AG08395 (cell line): ENCODE measurements at regions not wholly inside any gene's neighbourhood (a gene's known extent, or its start where the extent isn't known, plus 50 kb on each side); places are given as distances from the start of the nearest gene placed in this dataset.
A peak's percentile ranks its signal among the peaks of the same experiment; 100 is the strongest.

ENCODE experiments used
- DNase-seq: peaks from one replicate; pipeline ENCODE4 v3.0.0; 2012; ENCODE audit warnings: mixed read lengths, low spot score

DNA sequence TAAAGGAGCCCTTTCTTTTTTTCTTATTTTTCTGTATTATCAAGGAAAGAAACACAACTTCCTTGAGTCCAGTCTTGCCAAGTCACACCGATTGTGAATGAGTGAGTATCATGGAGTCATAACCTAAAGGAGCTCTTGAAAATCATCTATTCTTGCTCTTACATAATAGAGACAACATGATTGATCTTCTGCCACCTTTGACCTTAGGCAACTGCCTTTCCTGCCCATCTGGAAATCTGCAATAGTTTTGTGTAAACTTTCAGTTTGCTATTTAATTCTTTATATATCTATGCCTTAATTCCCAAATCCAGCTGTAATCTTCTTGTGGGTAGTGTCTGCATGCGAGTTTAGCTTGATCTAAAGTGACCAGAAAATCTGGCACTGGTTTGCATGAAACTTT, 149.9 kb upstream of the FST start:
- DNase-seq = no peak

GRCh38 chr5:53331463-53331862, 149.0 kb upstream of the FST start:
- peak; percentile 60 for DNase-seq

DNA sequence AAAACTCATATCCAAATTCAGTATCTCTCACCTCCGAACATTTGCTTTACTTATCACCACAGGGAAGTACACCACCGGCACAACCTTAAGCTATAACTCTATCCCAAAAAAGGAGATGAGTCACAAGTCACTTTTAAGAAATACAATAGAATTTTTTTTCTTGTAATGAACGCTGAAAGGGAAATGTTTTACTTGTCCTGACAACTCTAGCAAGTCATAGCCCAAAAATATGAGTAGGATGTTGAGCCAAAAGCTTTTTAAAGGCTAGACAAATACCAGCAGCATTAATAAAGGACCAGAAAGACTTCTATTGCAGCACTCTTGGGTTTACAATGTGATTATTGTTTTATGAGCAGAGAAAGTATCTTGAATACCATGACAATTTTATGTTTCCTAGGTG, 147.3 kb upstream of the FST start:
- DNase-seq = peak; percentile 55

GRCh38 chr5:53334431-53334941, 145.9 kb upstream of the FST start:
- DNase-seq = peak; percentile 55

GRCh38 chr5:53335115-53335514, 145.3 kb upstream of the FST start:
- no peak for DNase-seq

- no peak for DNase-seq
Observed at GRCh38 chr5:53337827-53338226, 142.6 kb upstream of the FST start.

GRCh38 chr5:53338971-53339370, 141.5 kb upstream of the FST start:
- no peak for DNase-seq

- no peak for DNase-seq
Observed at GRCh38 chr5:53339962-53340540, 140.4 kb upstream of the FST start.

- DNase-seq = no peak
Observed at GRCh38 chr5:53340956-53341750, 139.3 kb upstream of the FST start.

DNA sequence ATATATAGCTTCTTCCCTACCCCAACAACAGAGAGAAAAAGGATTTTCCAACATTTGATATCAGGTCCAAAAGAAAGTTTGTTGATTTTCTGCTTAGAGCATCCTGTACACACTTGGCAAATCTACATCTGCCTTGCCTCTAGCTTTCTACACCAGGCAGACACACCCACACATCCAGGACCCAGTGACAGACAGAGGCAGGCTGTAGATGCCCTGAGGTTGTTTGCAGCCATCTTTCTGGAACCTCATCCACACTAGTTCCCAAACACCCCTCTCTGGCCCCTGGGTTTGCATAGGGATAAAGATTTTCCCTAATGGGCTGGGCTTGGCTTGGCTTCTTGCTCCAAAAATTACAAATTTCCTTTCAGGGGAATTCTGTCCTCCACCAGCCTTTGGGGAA, 138.2 kb upstream of the FST start:
- DNase-seq = no peak

- peak; percentile 89 for DNase-seq
Observed at GRCh38 chr5:53343187-53343586, 137.2 kb upstream of the FST start.

DNA sequence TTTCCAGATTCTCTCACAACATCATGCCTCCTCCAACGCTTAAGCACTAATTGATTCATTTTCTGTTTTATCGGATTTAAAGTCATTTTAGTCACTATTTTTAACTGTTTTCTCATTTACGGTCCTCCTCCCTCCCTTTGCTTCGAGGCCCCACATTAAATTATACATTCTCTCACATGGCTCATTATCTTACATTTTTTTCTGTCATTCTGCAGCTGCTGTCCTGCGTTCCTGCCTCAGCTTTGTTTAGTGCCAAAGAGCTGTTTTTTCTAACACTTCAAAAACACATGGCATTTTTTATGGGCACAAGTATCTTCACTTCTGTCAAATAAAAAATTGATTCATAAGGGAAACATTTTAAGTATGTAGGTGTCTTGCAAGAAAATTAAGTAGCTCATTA, 130.1 kb upstream of the FST start:
- no peak for DNase-seq

DNA sequence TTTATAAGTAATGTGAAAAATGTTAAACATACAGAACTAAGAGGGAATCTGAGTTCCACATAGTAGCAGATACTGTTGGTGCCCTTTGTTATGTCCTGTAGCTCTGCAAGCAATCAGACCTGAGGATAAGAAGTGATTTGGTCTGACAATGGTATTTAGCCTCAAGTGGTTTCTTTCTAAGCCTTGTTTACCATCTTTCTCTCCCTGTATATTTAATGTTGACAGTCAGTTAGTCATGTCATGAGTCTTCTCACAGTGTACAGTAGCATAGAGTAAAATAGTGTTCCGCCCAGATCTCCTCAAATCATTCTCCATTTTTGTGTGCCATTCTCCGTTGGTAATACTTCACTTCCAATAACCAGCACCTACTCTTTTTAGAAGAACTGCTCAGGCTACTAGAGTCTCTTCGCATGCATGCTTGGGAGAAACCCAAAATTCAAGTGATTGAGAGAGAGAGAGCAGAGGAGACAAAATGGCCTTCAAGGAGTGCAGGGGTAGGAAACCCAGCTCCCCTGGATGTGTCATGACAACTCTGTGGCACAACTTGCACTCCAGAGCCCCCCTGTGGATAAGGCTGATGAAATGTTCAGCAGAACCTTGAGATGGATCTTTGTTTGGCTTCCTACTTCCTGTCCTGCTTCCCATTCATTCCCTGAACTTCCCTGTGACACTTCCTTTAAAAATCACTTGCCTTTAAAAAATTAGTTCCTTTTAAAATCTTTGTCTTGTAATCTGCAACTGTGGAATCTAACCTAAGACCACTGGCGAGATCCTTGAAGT, 129.2 kb upstream of the FST start:
- DNase-seq = no peak

- DNase-seq = no peak
Observed at GRCh38 chr5:53355316-53355715, 125.1 kb upstream of the FST start.

DNA sequence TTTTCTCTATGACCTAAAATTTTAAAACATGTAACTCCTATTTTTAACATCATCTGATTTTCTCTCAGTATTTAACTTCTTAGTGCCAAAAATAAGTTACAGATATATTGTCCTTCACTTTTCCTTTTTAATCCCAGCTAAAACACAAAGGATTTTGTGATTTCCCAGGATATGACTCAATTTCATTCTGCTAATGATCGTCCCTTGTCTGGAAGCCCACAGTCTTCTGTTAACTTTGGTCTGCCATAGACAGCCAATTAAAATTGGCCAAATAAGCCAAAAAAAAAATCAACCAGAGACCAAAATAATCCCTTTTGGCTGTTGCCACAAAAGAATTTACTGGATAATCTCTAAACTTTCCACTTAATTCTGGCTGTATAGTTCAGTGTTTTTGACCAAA, 124.5 kb upstream of the FST start:
- DNase-seq = no peak

- DNase-seq = no peak
Observed at GRCh38 chr5:53357439-53357838, 123.0 kb upstream of the FST start.

GRCh38 chr5:53358794-53359193, 121.6 kb upstream of the FST start:
- DNase-seq = no peak

GRCh38 chr5:53359916-53360517, 120.4 kb upstream of the FST start:
- DNase-seq = no peak

DNA sequence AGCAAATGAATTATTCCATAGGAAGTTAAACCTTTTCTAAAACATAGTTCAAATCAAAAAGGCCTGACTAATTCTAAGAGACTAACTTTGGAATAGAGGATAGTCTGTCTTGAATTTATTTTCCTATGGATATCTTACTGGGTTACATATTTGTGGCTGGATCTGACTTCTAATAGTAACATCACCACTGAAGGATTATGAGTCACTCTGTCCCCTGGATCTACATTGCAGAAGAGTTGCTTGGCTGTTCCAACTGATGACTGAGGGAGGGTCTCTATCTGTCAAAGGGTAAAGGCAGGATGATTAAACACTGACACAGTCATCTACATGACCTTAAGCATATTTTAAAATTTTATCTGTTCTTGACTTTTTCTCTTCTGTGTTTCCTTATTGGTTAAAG, 119.6 kb upstream of the FST start:
- DNase-seq = peak; percentile 70

DNA sequence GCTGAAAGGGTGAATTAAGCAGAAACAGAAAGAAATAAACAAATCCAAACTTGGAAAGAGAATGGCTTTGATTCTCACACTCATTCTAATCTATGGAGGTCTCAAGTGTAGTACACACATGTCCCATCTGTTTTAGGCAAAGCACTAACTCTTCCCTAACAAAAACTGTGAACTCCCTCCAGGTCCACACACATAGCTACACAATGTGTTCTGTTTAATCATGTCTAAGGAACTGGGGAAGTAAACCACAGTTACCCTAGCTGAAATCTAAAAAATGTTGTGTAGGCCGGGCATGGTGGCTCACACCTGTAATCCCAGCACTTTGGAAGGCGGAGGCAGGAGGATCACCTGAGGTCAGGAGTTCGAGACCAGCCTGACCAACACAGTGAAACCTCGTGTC, 118.7 kb upstream of the FST start:
- DNase-seq = no peak

DNA sequence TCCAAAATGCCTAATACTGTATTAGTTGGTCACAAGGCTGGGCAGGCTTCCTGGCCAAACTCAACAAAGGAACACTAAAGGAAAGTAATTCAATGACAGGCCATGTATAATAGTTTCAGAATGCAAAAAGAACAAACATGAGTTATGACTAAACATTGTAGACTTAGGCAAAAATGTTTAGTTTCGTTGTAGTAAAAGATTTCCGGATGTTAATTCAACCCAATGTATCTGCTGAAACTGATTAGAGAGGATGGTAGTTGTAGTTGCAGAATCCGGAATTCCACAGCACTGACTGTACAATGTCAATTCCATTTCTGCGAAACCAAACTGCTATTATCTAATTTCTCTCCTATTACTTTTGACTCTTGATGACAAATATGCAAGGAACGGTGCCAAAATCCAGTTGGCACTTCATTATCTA, 117.9 kb upstream of the FST start:
- DNase-seq = peak; percentile 86

DNA sequence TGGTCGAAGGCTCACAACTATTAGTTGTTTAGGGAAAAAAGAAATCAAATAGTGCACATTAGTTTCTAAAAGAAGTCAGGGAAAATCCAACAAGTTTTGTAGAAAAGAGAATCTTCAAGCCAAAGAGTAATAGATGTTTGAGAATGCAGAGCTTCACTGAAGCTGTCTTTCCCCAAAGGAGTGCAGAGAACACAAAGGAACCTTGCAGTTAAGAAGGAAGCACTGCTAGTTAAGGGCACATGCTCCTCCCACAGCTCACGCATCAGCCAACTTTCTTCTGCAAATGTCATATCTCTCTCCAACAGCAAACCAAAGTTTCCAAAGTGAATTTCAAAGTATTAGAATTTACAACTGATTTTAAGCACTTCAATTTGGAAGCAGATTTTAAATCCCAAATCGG, 116.4 kb upstream of the FST start:
- no peak for DNase-seq

DNA sequence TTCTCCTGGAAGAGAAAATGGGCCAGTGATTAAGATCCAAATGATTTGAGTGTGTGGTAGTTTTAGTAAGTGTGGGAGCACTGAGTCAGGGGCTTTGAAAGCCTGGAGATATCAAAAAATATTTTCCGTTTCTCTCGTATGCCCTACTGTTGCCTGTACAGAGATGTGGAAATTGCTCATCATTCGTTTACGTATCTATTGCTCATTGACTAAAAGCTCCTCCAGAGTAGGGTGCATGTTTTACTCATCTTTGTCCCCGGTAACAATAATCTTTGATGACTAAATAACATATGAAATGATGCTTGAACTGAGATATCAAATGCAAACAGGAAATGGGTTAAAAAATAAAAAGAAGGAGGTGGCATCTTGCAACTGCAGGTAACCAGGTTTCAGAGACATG, 114.2 kb upstream of the FST start:
- no peak for DNase-seq
